SU-DHL-6 (cell line): ENCODE measurements at regions not wholly inside any gene's neighbourhood (a gene's known extent, or its start where the extent isn't known, plus 50 kb on each side); places are given as distances from the start of the nearest gene placed in this dataset.

Source experiments
- H2AFZ ChIP-seq: fragments of 200-600 bp; sonication (generic); 2 replicates; pipeline ENCODE4 v1.6.1; 2014; ENCODE audit warnings: low read depth, mild to moderate bottlenecking, moderate library complexity, mixed read lengths, antibody characterized with exemption, low read length; ENCODE audit not compliant: severe bottlenecking
- H3F3A ChIP-seq: fragments of 200-600 bp; shearing (Covaris generic); 2 replicates; pipeline ENCODE4 v1.6.0; 2016; ENCODE audit warnings: antibody characterized with exemption, mild to moderate bottlenecking; ENCODE audit not compliant: insufficient read depth
- H3K27ac ChIP-seq: fragments of 200-600 bp; sonication (generic); 2 replicates; pipeline ENCODE4 v1.5.1; 2016; ENCODE audit warnings: low read depth, mild to moderate bottlenecking, low read length, moderate library complexity, mixed read lengths
- H3K27me3 ChIP-seq: fragments of 200-600 bp; sonication (generic), shearing (Covaris generic); 2 replicates; pipeline ENCODE4 v1.6.0; 2014; ENCODE audit warnings: mild to moderate bottlenecking, low read length
- H3K36me3 ChIP-seq: fragments of 200-600 bp; sonication (generic); 2 replicates; pipeline ENCODE4 v1.6.1; 2014; ENCODE audit warnings: mild to moderate bottlenecking, low read length, mixed read lengths
- H3K4me2 ChIP-seq: fragments of 300-600, 200-600 bp; shearing (Covaris generic), sonication (generic); 2 replicates; pipeline ENCODE4 v1.6.0; 2014; ENCODE audit warnings: low read length, low read depth, mild to moderate bottlenecking; ENCODE audit not compliant: poor library complexity, severe bottlenecking
- H3K4me3 ChIP-seq: fragments of 200-600 bp; sonication (generic); 2 replicates; pipeline ENCODE4 v1.5.1; 2014; ENCODE audit warnings: antibody characterized with exemption, low read length, mild to moderate bottlenecking, mixed read lengths; ENCODE audit not compliant: insufficient read depth, poor library complexity, severe bottlenecking
- H3K79me2 ChIP-seq: fragments of 200-600 bp; sonication (generic); 2 replicates; pipeline ENCODE4 v1.6.1; 2014; ENCODE audit warnings: mild to moderate bottlenecking, low read length, moderate library complexity; ENCODE audit not compliant: insufficient read depth
- H3K9ac ChIP-seq: fragments of 200-600 bp; sonication (generic); 2 replicates; pipeline ENCODE4 v1.7.0; 2014; ENCODE audit warnings: mild to moderate bottlenecking, low read length
- H3K9me2 ChIP-seq: fragments of 200-600 bp; sonication (generic); replicated peaks from 2 replicates; pipeline ENCODE4 v1.6.1; 2014; ENCODE audit warnings: low read length; ENCODE audit not compliant: insufficient read depth
- H3K9me3 ChIP-seq: fragments of 200-600 bp; sonication (generic); 2 replicates; pipeline ENCODE4 v1.6.1; 2014; ENCODE audit warnings: low read length, mixed read lengths; ENCODE audit not compliant: insufficient read depth
- H4K20me1 ChIP-seq: fragments of 200-600 bp; sonication (generic); 2 replicates; pipeline ENCODE4 v1.6.1; 2014; ENCODE audit warnings: low read depth, mild to moderate bottlenecking, antibody characterized with exemption, low read length, moderate library complexity, mixed read lengths
- CTCF ChIP-seq: fragments of 200-600 bp; sonication (generic); IDR thresholded peaks from one replicate; pipeline ENCODE4 v1.5.1; 2017; ENCODE audit warnings: antibody characterized with exemption, mild to moderate bottlenecking, low read length, moderate library complexity; ENCODE audit not compliant: insufficient read depth, poor library complexity, severe bottlenecking
- EZH2phosphoT487 ChIP-seq: fragments of 200-600 bp; sonication (generic), shearing (Covaris generic); conservative IDR thresholded peaks from 2 replicates; pipeline ENCODE4 v1.6.1; 2018; ENCODE audit warnings: mild to moderate bottlenecking, antibody characterized with exemption, low read length, moderate library complexity, mixed read lengths

- Histone ChIP-seq H3F3A (no peaks in the 10 kb centered on the region), H3K9me3 (no peaks in the 10 kb centered on the region), H3K79me2 (no peaks in the 10 kb centered on the region), H2AFZ (no peak overlapping the region), H3K36me3 (no peaks in the 10 kb centered on the region), H3K4me2 (no peak overlapping the region), H3K27ac (no peak overlapping the region), H3K9me2 (no peaks in the 10 kb centered on the region), H4K20me1 (no peaks in the 10 kb centered on the region), H3K27me3 (no peaks in the 10 kb centered on the region), H3K9ac (no peak overlapping the region), H3K4me3 (no peak overlapping the region)
- TF ChIP-seq CTCF = no peak
- TF ChIP-seq EZH2phosphoT487 = no peak
Observed at GRCh38 chr19:29268103-29268502, 55.2 kb upstream of the UQCRFS1 start.

GRCh38 chr19:29268721-29269393, 55.9 kb upstream of the UQCRFS1 start:
- Histone ChIP-seq H3K4me3 (no peak overlapping the region), H4K20me1 (no peaks in the 10 kb centered on the region), H3K9me2 (no peaks in the 10 kb centered on the region), H3K27me3 (no peaks in the 10 kb centered on the region), H3K9ac (no peak overlapping the region), H3K27ac (no peak overlapping the region), H3K4me2 (no peak overlapping the region), H3K9me3 (no peaks in the 10 kb centered on the region), H3F3A (no peaks in the 10 kb centered on the region), H3K79me2 (no peaks in the 10 kb centered on the region), H3K36me3 (no peaks in the 10 kb centered on the region), H2AFZ (no peak overlapping the region)
- TF ChIP-seq EZH2phosphoT487 = no peak
- no peak for TF ChIP-seq CTCF

- Histone ChIP-seq H3K4me3 (no peak overlapping the region), H3K79me2 (no peaks in the 10 kb centered on the region), H3K27me3 (no peaks in the 10 kb centered on the region)
Observed at GRCh38 chr19:29269641-29270040, 56.7 kb upstream of the UQCRFS1 start.

More at GRCh38 chr19:29269641-29270040, 56.7 kb upstream of the UQCRFS1 start:
- Histone ChIP-seq H3K4me2 (no peak overlapping the region), H2AFZ (no peak overlapping the region), H3K9ac (no peak overlapping the region), H3K9me2 (no peaks in the 10 kb centered on the region), H4K20me1 (no peaks in the 10 kb centered on the region), H3K27ac (no peak overlapping the region), H3K36me3 (no peaks in the 10 kb centered on the region), H3F3A (no peaks in the 10 kb centered on the region), H3K9me3 (no peaks in the 10 kb centered on the region)
- TF ChIP-seq CTCF (no peak), EZH2phosphoT487 (no peak)
